G401 (cell line): ENCODE measurements at regions not wholly inside any gene's neighbourhood (a gene's known extent, or its start where the extent isn't known, plus 50 kb on each side); places are given as distances from the start of the nearest gene placed in this dataset.
"Not testable (repeated sequence)": the region's sequence is repeated elsewhere in the genome, so short reads cannot be mapped to it uniquely, and the experiment has no call there.

ENCODE experiments used
- DNase-seq: peaks from one replicate; pipeline ENCODE4 v3.0.0-alpha.2; 2015; ENCODE audit warnings: low spot score
- in situ Hi-C: cut with HindIII; loops from 2 replicates; pipeline ENCODE4 v1.10.0; 2016; ENCODE audit warnings: low sequenced_read_pairs, mixed read lengths

DNA sequence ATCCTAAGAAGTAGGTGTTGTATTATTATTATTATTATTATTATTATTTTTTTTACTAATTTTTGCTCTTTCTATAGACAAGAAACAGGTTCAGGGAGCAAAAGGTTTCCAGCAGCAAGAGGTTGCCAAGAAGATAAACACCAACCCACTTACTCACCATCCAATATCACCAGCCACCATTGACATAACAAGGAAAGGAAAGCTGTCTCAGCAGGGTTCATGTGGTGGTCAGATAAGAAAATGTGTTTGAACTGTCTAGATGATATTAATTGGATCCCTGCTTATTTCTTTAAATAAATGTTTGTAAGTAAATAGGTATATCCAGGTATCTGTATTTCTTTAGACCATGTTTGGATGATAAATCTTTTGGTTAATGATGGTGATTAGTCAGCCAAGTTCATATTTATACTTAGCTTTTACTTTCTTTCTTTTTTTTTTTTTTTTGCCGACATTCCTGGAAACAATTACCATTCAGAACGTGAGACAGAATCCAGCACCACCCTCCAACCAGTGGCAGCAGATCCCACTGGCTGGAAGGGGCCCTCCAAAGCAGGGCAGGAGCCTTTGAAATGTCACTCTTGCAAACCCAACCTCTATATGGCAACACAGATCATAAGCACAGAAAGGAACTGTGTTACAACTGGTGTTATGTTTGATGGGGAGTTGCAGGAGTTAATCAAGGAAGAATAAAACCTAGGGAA, 139.2 kb upstream of the ECI2 start:
- no peak for DNase-seq
- in situ Hi-C loops = no loop called here

DNA sequence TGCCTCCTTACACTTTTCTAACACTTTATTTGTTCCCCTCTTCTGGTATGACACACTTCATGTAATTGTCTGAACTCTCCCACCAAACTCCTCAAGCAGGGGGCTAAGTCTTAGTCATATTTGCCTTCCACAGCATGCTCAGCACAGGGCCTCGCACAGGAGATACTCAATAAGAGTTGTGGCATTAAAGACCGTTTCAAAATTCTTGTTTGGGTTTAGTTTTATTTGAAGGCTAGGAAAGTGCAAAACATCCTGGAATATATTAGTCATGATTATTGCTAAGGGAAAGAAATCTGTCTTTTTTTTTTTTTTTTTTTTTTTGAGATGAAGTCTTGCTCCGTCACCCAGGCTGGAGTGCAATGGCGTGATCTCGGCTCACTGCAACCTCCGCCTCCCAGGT, 137.6 kb upstream of the ECI2 start:
- DNase-seq = no peak
- in situ Hi-C loops = no loop called here

DNA sequence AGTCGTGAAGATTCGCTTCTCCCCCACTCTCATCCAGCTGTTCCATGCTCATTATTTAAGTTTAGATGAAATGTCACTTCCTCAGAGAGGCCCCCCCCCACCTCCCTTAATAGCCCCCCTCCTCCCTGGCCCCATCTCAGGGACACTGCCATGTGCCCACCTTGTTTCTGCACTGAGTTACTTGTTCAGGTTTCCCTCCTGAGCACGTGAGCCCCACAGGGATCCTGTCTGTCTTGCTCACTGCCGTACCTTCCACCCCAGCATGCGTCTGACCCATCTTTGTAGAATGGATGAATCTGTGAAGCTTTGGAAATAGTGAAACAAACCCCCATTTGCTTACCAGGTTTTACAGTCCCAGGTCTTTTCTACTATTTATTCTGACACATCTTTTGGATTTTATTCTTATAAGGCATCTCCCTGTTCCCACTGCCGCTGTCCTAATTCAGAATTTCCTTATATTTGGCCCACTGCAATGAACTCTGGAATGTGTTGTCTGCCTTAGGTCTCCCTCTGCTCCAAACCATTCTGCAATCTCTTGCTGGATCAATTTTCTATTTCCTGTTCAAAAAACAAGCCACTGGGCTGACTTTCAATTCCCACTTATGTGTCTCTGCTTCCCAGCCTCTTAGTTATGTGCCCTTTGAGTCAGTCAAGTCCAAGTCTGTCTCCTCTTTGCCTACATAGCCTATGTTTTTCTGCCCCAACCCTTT, 136.5 kb upstream of the ECI2 start:
- in situ Hi-C loops = no loop called here
- no peak for DNase-seq

DNA sequence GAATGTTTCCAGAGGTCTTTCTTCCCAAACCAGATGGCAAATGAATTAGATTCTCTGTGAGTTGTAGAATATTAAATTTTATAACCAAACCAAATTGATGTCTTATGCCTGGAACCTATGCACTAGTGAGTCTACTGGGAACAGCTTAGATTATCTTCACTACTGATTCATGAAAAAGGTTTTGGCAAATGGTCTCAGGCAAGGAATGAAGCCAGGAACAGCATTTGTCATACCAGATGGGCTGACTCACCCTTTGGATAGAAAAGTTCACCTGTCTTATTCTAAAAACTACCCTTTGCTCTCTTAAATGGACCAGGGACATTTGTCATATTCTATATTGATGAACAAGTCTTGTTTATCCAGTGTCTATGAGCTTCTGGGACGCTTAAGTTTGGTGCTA, 135.4 kb upstream of the ECI2 start:
- DNase-seq = peak; percentile 95
- in situ Hi-C loops = no loop called here

DNA sequence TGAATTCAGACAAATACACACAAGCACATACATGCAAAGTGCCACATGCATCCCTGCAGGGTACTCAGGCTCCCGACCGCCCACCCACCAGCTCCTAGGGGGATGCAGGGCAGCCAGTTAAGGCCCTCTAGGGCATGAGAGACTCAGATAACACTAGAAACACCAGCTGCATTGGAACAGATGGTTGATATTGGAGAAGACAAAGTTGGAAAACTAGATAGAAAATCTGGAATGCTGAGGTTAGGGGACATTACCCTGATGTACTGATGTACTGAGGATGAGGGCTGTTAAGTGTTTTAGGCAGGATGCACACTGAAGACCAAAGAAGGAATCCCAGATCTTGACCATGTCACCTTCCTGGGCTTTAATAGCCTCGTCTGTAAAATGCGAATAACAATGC, 134.6 kb upstream of the ECI2 start:
- DNase-seq = no peak
- in situ Hi-C loops = no loop called here

DNA sequence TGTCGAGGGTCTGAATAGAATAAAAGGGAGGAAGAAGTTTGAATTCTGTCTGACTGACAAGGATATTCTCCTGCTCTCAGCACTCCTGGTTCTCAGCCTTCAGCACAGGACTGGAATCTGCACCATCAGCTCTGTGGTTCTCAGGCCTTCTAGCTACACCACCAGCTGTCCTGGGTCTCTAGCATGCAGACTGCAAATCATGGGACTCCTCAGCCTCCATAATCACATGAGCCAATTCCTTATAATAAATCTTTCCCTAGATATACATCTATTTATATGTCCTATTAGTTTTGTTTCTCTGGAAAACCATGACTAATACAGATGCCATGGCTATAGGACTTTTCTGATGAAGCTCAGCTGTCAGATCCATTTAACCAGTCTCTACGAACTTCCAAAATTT, 132.8 kb upstream of the ECI2 start:
- no peak for DNase-seq
- in situ Hi-C loops = no loop called here

DNA sequence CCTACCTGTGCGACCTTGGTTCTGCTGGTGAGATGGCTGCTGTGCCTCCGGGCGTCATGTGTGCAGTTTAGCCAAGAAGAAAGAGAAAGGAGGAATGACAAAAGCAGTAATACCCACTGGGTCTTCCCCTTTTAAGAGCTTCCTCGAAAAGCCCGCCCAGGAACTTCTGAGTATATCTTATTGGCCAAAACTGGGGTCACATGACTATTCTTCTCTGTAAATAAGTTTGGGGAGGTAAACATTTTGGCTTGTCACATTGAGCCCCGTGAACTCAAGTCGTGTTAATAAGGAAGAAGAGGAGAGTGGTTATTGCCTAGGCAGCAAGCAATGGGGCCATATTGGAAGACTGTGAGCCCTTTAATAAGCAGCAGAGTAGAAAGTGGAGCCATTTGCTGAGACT, 130.4 kb upstream of the ECI2 start:
- in situ Hi-C loops = no loop called here
- no peak for DNase-seq

DNA sequence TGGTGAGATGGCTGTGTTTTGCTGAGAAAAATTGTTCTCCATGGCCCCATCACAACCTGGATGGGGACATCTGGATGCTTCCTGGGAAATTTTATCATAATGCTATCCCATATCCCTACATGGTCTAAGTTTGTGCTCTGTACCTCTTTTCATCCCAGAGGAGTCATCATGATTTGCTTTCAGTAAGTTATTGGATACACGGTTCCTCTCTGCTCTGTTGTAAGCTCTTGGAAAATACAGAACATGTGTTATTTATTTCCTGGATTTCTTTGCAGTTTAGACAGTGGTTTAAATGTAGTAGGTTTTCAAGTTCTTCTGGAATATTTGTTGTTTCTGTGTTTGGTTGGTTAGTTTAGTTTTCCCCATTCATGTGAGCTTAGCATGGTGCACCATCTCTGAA, 129.2 kb upstream of the ECI2 start:
- in situ Hi-C loops = no loop called here
- DNase-seq = no peak

DNA sequence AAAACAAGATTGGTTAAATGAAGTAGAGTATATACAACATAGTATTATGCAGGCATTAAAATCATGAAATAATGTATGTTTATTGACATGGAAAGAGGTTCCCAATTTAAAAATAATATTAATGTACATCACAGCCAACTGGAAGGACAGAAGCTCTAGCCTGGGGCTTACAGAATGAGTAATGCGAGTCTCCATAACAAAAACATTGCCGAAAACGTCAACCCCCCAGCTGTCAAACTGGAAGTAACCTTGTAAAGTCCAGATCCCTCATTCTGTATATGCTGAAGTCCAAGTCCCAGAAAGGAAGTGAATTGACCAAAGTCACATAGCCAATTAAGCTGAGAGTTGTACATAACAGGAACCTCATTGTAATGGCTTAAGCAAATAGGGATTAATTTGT, 128.7 kb upstream of the ECI2 start:
- in situ Hi-C loops = no loop called here
- no peak for DNase-seq

DNA sequence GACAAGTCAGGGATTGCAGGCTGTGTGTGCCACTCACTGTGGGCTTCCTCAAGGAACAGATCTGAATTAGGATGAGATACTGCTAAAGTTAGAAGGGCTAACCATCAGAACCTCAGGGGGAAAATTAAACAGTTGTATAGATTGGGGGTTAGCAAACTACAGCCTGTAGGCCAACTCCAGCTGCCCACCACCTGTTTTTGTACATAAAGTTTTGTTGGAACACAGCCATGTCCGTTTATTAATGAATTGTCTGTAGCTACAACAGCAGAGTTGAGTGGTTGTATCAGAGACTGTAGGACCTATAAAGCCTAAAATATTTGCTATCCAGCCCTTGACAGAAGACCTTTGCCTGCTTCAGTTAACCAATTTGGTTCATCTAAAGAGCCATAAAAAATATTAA, 127.2 kb upstream of the ECI2 start:
- no peak for DNase-seq
- in situ Hi-C loops = no loop called here

DNA sequence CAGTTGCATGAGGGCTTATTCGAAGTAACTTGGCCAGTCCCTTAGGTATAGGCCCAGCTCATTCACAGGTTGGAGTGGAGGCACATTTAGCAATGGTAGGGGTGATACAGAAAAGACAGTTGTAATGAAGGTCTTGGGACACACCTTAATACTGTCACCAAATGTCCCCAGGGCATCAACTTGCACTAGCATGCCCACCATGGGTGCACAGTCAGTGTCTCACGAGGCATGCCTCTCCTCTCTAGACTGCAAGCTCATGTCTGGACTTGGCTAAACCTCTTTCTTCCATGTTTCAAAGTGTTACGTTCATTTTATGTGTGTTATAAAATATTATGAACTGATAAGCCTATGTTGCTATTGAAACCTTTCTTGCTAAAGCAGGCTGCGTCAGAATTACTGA, 124.0 kb upstream of the ECI2 start:
- DNase-seq = no peak
- in situ Hi-C loops = no loop called here

DNA sequence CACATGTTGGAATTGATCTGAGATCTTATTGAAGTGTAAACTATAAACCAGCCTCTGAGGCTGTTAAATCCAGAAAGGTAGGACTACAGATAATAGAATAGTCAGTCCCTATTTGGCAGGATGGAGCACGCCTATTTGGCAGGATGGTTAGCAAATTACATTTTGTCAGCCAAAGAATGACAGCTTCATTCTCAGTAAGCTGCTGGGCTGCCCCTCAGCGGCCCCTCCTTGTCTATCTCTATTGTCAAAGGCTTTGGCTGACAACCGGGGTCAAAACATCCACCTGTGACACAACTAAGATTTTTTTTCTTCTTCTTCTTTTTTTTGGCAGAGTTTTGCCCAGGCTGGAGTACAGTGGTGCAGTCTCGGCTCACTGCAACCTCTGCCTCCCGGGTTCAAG, 123.4 kb upstream of the ECI2 start:
- no peak for DNase-seq
- in situ Hi-C loops = no loop called here

DNA sequence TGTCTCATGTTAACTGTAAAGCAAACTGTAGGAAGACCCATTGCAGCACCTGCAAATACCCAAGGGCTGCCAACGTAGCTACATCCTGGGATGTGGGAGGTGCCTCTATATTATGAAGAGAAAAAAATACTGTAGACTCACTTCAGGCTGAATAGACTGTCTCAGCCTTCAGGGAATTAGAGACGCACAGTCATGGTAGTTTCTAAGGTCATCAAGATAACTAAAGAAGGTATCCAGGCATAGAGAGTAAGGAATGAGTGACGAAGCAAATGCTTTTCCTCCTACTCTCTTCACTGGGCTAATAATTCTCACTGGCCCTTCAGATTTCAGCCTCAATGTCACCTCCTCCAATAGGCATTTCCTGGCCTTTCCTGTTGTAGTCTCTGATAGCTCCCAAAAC, 121.6 kb upstream of the ECI2 start:
- no peak for DNase-seq
- in situ Hi-C loops = no loop called here

DNA sequence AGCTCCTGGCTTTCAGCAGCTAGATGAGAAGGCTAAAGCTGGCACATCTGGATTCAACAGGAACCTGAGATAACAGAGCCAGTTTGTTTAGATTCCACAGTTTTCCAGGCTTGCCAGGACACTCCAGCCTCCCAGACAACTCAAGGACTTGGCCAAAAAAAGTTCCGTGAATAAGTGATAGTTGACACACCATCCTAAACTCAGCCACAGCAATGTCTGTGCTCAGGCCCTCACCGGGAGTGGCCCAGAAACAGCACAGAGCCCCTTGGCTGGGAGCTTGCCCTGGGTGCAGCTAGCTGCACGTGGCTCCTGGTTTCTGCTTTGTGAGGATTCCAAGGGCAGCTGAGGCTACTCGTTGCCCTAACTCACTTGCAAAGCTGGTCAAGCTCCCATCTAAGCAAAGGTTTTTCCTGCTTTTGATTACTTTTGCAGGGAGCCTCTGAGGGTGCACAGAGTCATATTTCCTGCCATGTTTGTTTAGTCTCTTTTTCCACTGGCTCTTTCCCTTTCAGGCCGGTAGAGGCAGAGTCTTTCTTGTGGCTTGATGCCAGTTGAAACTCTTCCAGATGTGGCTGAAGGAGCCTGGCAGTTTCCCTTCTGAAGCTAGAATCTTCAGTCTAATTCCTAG, 118.3 kb upstream of the ECI2 start:
- no peak for DNase-seq
- in situ Hi-C loops = no loop called here

DNA sequence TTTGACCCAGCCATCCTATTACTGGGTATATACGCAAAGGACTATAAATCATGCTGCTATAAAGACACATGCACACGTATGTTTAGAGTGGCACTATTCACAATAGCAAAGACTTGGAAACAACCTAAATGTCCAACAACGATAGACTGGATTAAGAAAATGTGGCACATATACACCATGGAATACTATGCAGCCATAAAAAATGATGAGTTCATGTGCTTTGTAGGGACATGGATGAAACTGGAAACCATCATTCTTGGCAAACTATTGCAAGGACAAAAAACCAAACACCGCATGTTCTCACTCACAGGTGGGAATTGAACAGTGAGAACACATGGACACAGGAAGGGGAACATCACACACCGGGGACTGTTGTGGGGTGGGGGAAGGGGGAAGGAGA, 117.1 kb upstream of the ECI2 start:
- in situ Hi-C loops, DNase-seq: not testable (repeated sequence)

DNA sequence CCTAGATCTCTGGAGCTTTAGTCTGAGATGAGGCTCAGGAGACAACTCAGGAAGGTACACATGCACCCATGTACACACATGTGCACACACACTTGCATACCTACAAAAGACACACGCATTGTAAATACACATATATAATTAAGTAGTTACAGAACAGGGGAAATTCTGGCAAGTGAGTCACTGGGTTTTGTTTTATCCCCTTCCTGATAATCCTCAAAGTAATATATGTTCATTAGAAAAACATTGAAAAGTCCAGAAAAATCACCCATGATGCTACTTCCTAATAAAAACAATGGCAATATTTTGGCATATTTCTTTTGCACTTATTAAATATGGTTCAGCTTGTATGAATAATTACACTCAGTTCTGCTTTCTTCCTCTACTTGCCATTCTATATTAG, 115.3 kb upstream of the ECI2 start:
- in situ Hi-C loops = no loop called here
- DNase-seq = no peak

DNA sequence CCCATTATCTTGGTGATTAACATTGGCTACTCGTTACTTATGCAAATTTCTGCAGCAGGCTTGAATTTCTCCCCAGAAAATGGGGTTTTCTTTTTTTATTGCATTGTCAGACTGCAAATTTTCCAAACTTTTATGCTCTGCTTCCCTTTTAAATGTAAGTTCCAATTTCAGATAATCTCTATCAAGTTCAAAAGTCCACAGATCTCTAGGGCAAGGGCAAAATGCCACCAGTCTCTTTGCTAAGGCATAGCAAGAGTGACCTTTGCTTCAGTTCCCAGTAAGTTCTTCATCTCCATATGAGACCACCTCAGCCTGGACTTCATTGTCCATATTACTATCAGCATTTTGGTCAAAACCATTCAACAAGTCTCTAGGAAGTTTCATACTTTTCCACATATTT, 108.5 kb upstream of the ECI2 start:
- in situ Hi-C loops, DNase-seq: not testable (repeated sequence)

DNA sequence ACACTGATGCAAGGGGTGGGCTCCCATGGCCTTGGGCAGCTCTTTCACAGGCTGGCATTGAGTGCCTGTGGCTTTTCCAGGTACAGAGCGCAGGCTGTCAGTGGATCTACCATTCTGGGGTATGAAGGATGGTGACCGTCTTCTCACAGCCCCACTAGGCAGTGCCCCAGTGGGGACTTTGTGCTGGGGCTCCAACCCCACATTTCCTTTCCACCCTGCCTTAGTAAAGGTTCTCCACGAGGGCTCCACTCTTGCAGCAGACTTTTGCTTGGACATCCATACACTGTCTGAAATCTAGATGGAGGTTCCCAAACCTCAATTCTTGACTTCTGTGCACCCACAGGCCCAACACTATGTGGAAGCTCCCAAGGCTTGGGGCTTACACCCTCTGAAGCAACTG, 107.9 kb upstream of the ECI2 start:
- in situ Hi-C loops = no loop called here
- no peak for DNase-seq

DNA sequence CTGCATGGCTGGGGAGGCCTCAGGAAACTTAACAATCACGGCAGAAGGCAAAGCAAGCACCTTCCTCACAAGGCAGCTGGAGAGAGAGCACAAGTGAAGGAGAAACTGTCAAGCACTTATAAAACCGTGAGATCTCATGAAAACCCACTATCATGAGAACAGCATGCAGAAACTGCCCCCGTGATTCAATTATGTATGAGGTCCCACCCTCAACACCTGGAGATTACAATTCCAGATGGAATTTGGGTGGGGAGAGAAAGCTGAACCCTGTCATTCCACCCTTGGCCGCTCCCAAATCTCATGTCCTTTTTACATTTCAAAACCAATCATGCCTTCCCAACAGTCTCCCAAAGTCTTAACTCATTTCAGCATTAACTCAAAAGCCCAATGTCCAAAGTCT, 107.2 kb upstream of the ECI2 start:
- in situ Hi-C loops = no loop called here
- DNase-seq = no peak

DNA sequence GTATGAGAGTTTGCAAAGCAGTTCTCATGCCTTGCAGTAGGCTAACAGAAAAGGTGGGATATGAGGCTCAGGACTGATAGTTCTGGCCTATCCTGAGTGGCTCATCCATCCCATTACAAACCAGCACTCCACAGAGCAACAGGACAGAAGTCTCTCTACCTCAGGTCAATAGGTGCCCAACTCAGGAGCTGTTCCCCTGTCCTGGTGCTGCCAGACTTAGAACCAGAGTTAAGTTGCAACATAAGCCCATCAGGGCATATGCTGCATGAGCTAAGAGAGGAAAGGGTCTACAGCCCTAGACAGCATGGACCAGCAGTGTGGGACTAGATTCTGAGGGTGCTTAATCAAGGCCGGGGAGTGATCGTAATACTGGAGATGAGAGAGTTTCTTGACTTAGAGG, 104.8 kb upstream of the ECI2 start:
- no peak for DNase-seq
- in situ Hi-C loops = no loop called here
